ENCODE measurements at regions not wholly inside any gene's neighbourhood (a gene's known extent, or its start where the extent isn't known, plus 50 kb on each side); places are given as distances from the start of the nearest gene placed in this dataset.
A peak's percentile ranks its signal among the peaks of the same experiment; 100 is the strongest.
"Not testable (repeated sequence)": the region's sequence is repeated elsewhere in the genome, so short reads cannot be mapped to it uniquely, and the experiment has no call there.

- DNase-seq, result no peak
Observed at GRCh38 chr3:184440151-184440550, 60.3 kb downstream of the CHRD start.

GRCh38 chr3:184441202-184441900 is 61.5 kb downstream of the CHRD start:
- DNase-seq, result peak in 1 of 2 donors; percentile 8

- DNase-seq, result no peak
Observed at GRCh38 chr3:184443364-184443763, 63.5 kb downstream of the CHRD start.

GRCh38 chr3:184443831-184444230 is 64.0 kb downstream of the CHRD start:
- no peak for DNase-seq

- no peak for DNase-seq
Observed at GRCh38 chr3:184448321-184449160, 68.7 kb downstream of the CHRD start.

- DNase-seq, result no peak
Observed at GRCh38 chr3:184449161-184449515, 69.3 kb downstream of the CHRD start.

- no peak for DNase-seq
Observed at GRCh38 chr3:184450547-184450946, 70.7 kb downstream of the CHRD start.

- DNase-seq, result no peak
Observed at GRCh38 chr3:184453296-184453695, 73.4 kb downstream of the CHRD start.

- DNase-seq, result no peak
Observed at GRCh38 chr3:184455991-184456390, 76.1 kb downstream of the CHRD start.

GRCh38 chr3:184456476-184456875 is 76.6 kb downstream of the CHRD start:
- DNase-seq, result no peak

- DNase-seq, result no peak
Observed at GRCh38 chr3:184457329-184457728, 77.5 kb downstream of the CHRD start.

- not testable (repeated sequence) for DNase-seq
Observed at GRCh38 chr3:184457784-184458377, 78.0 kb downstream of the CHRD start.

GRCh38 chr3:184459355-184459754 is 79.5 kb downstream of the CHRD start:
- DNase-seq, result no peak

- DNase-seq, result no peak
Observed at GRCh38 chr3:184460276-184460675, 80.4 kb downstream of the CHRD start.

- DNase-seq, result no peak
Observed at GRCh38 chr3:184461219-184461618, 81.4 kb downstream of the CHRD start.

- DNase-seq, result no peak
Observed at GRCh38 chr3:184465883-184466412, 86.1 kb downstream of the CHRD start.

- peak in 1 of 2 donors; percentile 14 for DNase-seq
Observed at GRCh38 chr3:184466413-184466960, 86.6 kb downstream of the CHRD start.

GRCh38 chr3:184467171-184467570 is 87.3 kb downstream of the CHRD start:
- no peak for DNase-seq

GRCh38 chr3:184470551-184470950 is 90.7 kb downstream of the CHRD start:
- peak in 1 of 2 donors; percentile 29 for DNase-seq

GRCh38 chr3:184471439-184471838 is 90.1 kb upstream of the EPHB3 start:
- no peak for DNase-seq

- DNase-seq, result peak in 1 of 2 donors; percentile 93
Observed at GRCh38 chr3:184472723-184473428, 88.7 kb upstream of the EPHB3 start.

- no peak for DNase-seq
Observed at GRCh38 chr3:184474897-184475296, 86.7 kb upstream of the EPHB3 start.

- DNase-seq, result no peak
Observed at GRCh38 chr3:184477940-184478339, 83.6 kb upstream of the EPHB3 start.
